K562 (cell line): ENCODE measurements at regions not wholly inside any gene's neighbourhood (a gene's known extent, or its start where the extent isn't known, plus 50 kb on each side); places are given as distances from the start of the nearest gene placed in this dataset.

Experiments used
- ATAC-seq: fragments of 200-7000 bp; cut with Tn5 transposase; 3 replicates; pipeline ENCODE4 v1.9.1; 2020; ENCODE audit warnings: moderate library complexity
- BruUV-seq: library from RNA; stranded (reverse); fragments of 400-500 nt; replicated peaks from 2 replicates; lab custom pipeline; 2021; lab: Mats Ljungman, UMichigan
- CTCF ChIA-PET: fragments of 300-600 bp; formaldehyde crosslinking; extraction: SDS; loops from one replicate; lab custom pipeline; 2021; ENCODE audit warnings: low intra/inter-chr PET ratio; lab: Yijun Ruan, JAX
- POLR2A ChIA-PET: fragments of 300-600, 350-650 bp; sonication (Branson Sonifier 250); formaldehyde crosslinking; extraction: SDS; loops from one replicate; lab custom pipeline; 2021; ENCODE audit warnings: antibody characterized with exemption, inconsistent platforms; lab: Yijun Ruan, JAX
- DNase-seq, 4 experiments: peaks; one replicate each; pipeline versions ENCODE4 v3.0.0 to v3.0.0-alpha.2; 2011 to 2018; ENCODE audit warnings: low spot score in 3 of 4, mixed read lengths in 3 of 4; ENCODE audit errors: extremely low read depth in 1 of 4
- FAIRE-seq: peaks from 2 replicates; lab custom pipeline; 2011; peaks lifted over from hg19 to GRCh38; lab: Jason Lieb, UNC
- H2AFZ ChIP-seq: 2 replicates; pipeline ENCODE4 v1.6.0; 2011; ENCODE audit warnings: low read depth, low read length, control low read depth, inconsistent platforms
- H3K27ac ChIP-seq: fragments of 200-600 bp; 3 replicates; pipeline ENCODE4 v1.8.0; 2011; ENCODE audit warnings: low read depth, mild to moderate bottlenecking, control low read depth, inconsistent platforms, low read length, moderate library complexity, mixed read lengths; ENCODE audit errors: extremely low read depth
- H3K27me3 ChIP-seq, 2 experiments: fragments of 300-600 bp in 1 of 2; 2 replicates in 1 of 2; 3 replicates in 1 of 2; pipeline versions ENCODE4 v1.6.0 to v1.8.0; 2011; ENCODE audit warnings: inconsistent platforms in 2 of 2, low read length in 2 of 2, mild to moderate bottlenecking in 1 of 2, mixed read lengths in 1 of 2, moderate library complexity in 1 of 2; ENCODE audit not compliant: control insufficient read depth in 2 of 2, insufficient read depth in 2 of 2
- H3K36me3 ChIP-seq: fragments of 300-600 bp; 3 replicates; pipeline ENCODE4 v1.8.0; 2011; ENCODE audit warnings: mild to moderate bottlenecking, low read length, inconsistent platforms; ENCODE audit not compliant: control insufficient read depth, insufficient read depth
- H3K4me1 ChIP-seq, 2 experiments: fragments of 200-600 bp in 1 of 2; replicated peaks in 1 of 2; 2 replicates in 1 of 2; 3 replicates in 1 of 2; pipeline versions ENCODE4 v1.5.1 to v1.8.0; 2011; ENCODE audit warnings: inconsistent platforms in 2 of 2, low read length in 2 of 2, mild to moderate bottlenecking in 1 of 2, mixed read lengths in 1 of 2, moderate library complexity in 1 of 2; ENCODE audit not compliant: control insufficient read depth in 2 of 2, insufficient read depth in 2 of 2
- H3K4me2 ChIP-seq: 2 replicates; pipeline ENCODE4 v1.6.1; 2011; ENCODE audit warnings: low read length, control low read depth, inconsistent platforms, mixed read lengths; ENCODE audit not compliant: insufficient read depth
- H3K4me3 ChIP-seq: fragments of 200-600 bp; sonication (generic), shearing (Covaris generic); 2 replicates; pipeline ENCODE4 v1.5.1; 2016; ENCODE audit warnings: control low read depth, inconsistent platforms
- H3K79me2 ChIP-seq: fragments of 200-600 bp; 3 replicates; pipeline ENCODE4 v1.8.0; 2011; ENCODE audit warnings: low read length, inconsistent platforms; ENCODE audit not compliant: control insufficient read depth, insufficient read depth
- H3K9ac ChIP-seq, 2 experiments: 2 replicates each; pipeline versions ENCODE4 v1.6.0 to v1.6.1; 2011; ENCODE audit warnings: low read depth in 2 of 2, low read length in 2 of 2, control low read depth in 1 of 2, inconsistent platforms in 1 of 2, mild to moderate bottlenecking in 1 of 2, mixed read lengths in 1 of 2; ENCODE audit not compliant: insufficient read depth in 1 of 2
- H3K9me1 ChIP-seq: one replicate; pipeline ENCODE4 v1.6.0; 2011; ENCODE audit warnings: inconsistent platforms, mild to moderate bottlenecking, low read length, moderate library complexity; ENCODE audit not compliant: control insufficient read depth, insufficient read depth
- H3K9me3 ChIP-seq: replicated peaks from 2 replicates; pipeline ENCODE4 v1.5.1; 2011; ENCODE audit warnings: low read depth, low read length, inconsistent platforms; ENCODE audit not compliant: control insufficient read depth, insufficient read depth
- H4K20me1 ChIP-seq: replicated peaks from 2 replicates; pipeline ENCODE4 v1.6.1; 2011; ENCODE audit warnings: low read length, inconsistent platforms, mixed read lengths; ENCODE audit not compliant: control insufficient read depth, insufficient read depth
- ELF1 ChIP-seq: fragments of 200-800 bp; sonication (Bioruptor generic); IDR thresholded peaks from 2 replicates; pipeline ENCODE4 v1.6.1; 2016; ENCODE audit warnings: missing genetic modification characterization, missing compliant biosample characterization
- ELF4 ChIP-seq: fragments of 450-650 bp; formaldehyde crosslinking; IDR thresholded peaks from 2 replicates; pipeline ENCODE4 v1.4.0; 2022; ENCODE audit warnings: missing genetic modification characterization
- KLF13 ChIP-seq: fragments of 450-650 bp; IDR thresholded peaks from 2 replicates; pipeline ENCODE4 v1.6.1; 2016; ENCODE audit warnings: missing genetic modification characterization, low read depth, mild to moderate bottlenecking, missing compliant biosample characterization, moderate library complexity, borderline replicate concordance
- MIER1 ChIP-seq: fragments of 450-650 bp; IDR thresholded peaks from 2 replicates; pipeline ENCODE4 v1.6.1; 2016; ENCODE audit warnings: antibody characterized with exemption, mild to moderate bottlenecking, low read depth
- POLR2AphosphoS5 ChIP-seq: IDR thresholded peaks from 2 replicates; pipeline ENCODE4 v1.6.1; 2011; ENCODE audit warnings: mild to moderate bottlenecking, low read depth, low read length, moderate library complexity; ENCODE audit not compliant: control insufficient read depth, insufficient read depth
- PRMT5 ChIP-seq: sonication (generic); formaldehyde crosslinking; IDR thresholded peaks from 2 replicates; pipeline ENCODE4 v1.5.0; 2020; ENCODE audit warnings: missing genetic modification reagents
- RBBP5 ChIP-seq: fragments of 200-600 bp; sonication (generic); IDR thresholded peaks from 2 replicates; pipeline ENCODE4 v1.6.1; 2012; ENCODE audit warnings: borderline replicate concordance, mild to moderate bottlenecking, low read length, control low read depth, inconsistent platforms; ENCODE audit not compliant: insufficient read depth, poor library complexity, severe bottlenecking
- ZBTB7A ChIP-seq: IDR thresholded peaks from 2 replicates; pipeline ENCODE4 v1.6.1; 2011; ENCODE audit warnings: low read depth, mild to moderate bottlenecking, low read length, moderate library complexity, borderline replicate concordance; ENCODE audit not compliant: control insufficient read depth
- ZNF324 ChIP-seq: fragments of 250-450 bp; sonication (Bioruptor Pico); IDR thresholded peaks from 2 replicates; pipeline ENCODE4 v1.4.0; 2020; ENCODE audit warnings: mild to moderate bottlenecking
- ZNF764 ChIP-seq: fragments of 250-450 bp; sonication (Bioruptor Pico); IDR thresholded peaks from 2 replicates; pipeline ENCODE4 v1.4.0; 2020; ENCODE audit warnings: low read depth, mild to moderate bottlenecking, moderate library complexity
- ZSCAN32 ChIP-seq: fragments of 450-650 bp; formaldehyde crosslinking; IDR thresholded peaks from 2 replicates; pipeline ENCODE4 v1.4.0; 2020; ENCODE audit warnings: mild to moderate bottlenecking, moderate library complexity
- in situ Hi-C: fragments of 300-500 bp; cut with MboI; formaldehyde crosslinking; loops from 4 replicates; pipeline ENCODE4 v1.15.0; 2018; ENCODE audit warnings: inconsistent platforms, mixed read lengths
- intact Hi-C: fragments of 100-400 bp; cut with micrococcal nuclease; formaldehyde crosslinking; loops from 2 replicates; pipeline ENCODE4 v1.14.2; 2022
- TF ChIP-seq, protein P1 (sequence below): sonication (generic); formaldehyde crosslinking; IDR thresholded peaks from 2 replicates; pipeline ENCODE4 v1.8.1; 2022; ENCODE audit warnings: missing genetic modification reagents
- TF ChIP-seq, protein P2 (sequence below): sonication (generic); formaldehyde crosslinking; IDR thresholded peaks from 2 replicates; pipeline ENCODE4 v1.8.0; 2022; ENCODE audit warnings: missing genetic modification reagents, mild to moderate bottlenecking, moderate library complexity, borderline replicate concordance
- TF ChIP-seq, protein P3 (sequence below): fragments of 450-650 bp; IDR thresholded peaks from 2 replicates; pipeline ENCODE4 v1.6.1; 2016

DNA sequence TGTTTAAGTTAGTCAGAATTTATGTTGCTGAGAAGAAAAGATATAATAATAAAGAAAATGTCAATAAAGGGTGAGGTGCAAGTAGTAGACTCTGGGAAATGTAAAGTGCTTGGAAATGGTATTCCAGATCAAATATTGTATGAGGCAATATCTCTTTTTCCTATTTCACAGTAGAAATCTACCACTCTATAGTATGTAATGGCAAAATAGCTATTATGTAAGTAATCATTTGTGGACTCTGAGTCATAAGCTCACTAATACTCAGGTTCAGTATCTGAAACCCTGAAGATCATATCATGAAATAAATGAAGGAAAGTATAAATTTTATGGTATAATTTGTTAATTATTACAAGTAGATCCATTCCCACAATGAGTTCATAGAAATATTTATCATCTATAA is 322.1 kb downstream of the PYDC2 start:
- TF ChIP-seq, protein P1, sequence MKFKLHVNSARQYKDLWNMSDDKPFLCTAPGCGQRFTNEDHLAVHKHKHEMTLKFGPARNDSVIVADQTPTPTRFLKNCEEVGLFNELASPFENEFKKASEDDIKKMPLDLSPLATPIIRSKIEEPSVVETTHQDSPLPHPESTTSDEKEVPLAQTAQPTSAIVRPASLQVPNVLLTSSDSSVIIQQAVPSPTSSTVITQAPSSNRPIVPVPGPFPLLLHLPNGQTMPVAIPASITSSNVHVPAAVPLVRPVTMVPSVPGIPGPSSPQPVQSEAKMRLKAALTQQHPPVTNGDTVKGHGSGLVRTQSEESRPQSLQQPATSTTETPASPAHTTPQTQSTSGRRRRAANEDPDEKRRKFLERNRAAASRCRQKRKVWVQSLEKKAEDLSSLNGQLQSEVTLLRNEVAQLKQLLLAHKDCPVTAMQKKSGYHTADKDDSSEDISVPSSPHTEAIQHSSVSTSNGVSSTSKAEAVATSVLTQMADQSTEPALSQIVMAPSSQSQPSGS (CRISPR knock-in tag): no peak
- TF ChIP-seq ZBTB7A: no peak
- TF ChIP-seq, protein P2, sequence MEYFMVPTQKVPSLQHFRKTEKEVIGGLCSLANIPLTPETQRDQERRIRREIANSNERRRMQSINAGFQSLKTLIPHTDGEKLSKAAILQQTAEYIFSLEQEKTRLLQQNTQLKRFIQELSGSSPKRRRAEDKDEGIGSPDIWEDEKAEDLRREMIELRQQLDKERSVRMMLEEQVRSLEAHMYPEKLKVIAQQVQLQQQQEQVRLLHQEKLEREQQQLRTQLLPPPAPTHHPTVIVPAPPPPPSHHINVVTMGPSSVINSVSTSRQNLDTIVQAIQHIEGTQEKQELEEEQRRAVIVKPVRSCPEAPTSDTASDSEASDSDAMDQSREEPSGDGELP (CRISPR knock-in tag): no peak
- no peak for TF ChIP-seq ELF1 (tag)
- no peak for TF ChIP-seq POLR2AphosphoS5
- TF ChIP-seq ZSCAN32 (CRISPR knock-in tag): no peak
- TF ChIP-seq RBBP5: no peak
- TF ChIP-seq, protein P3, sequence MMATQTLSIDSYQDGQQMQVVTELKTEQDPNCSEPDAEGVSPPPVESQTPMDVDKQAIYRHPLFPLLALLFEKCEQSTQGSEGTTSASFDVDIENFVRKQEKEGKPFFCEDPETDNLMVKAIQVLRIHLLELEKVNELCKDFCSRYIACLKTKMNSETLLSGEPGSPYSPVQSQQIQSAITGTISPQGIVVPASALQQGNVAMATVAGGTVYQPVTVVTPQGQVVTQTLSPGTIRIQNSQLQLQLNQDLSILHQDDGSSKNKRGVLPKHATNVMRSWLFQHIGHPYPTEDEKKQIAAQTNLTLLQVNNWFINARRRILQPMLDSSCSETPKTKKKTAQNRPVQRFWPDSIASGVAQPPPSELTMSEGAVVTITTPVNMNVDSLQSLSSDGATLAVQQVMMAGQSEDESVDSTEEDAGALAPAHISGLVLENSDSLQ: no peak
- no peak for TF ChIP-seq MIER1
- TF ChIP-seq ELF4 (CRISPR knock-in tag): no peak
- no peak for TF ChIP-seq ZNF764 (CRISPR knock-in tag)
- TF ChIP-seq PRMT5 (CRISPR knock-in tag): no peak
- no peak for TF ChIP-seq KLF13 (tag)
- no peak for TF ChIP-seq ZNF324 (CRISPR knock-in tag)
- no peaks in the 10 kb centered on the region for H3K36me3 ChIP-seq
- no peak for DNase-seq
- H3K27ac ChIP-seq: no peak overlapping the region
- H3K27me3 ChIP-seq: no peaks in the 10 kb centered on the region
- no peaks in the 10 kb centered on the region for H3K79me2 ChIP-seq
- ChIA-PET CTCF (no interaction called here), POLR2A (no interaction called here)
- no peak overlapping the region for H3K9ac ChIP-seq
- BruUV-seq: no TSS peak
- H4K20me1 ChIP-seq: no peaks in the 10 kb centered on the region
- no peak overlapping the region for H3K4me3 ChIP-seq
- no peak overlapping the region for H3K4me2 ChIP-seq
- H3K9me3 ChIP-seq: no peaks in the 10 kb centered on the region
- H3K4me1 ChIP-seq: no peaks in the 10 kb centered on the region
- H2AFZ ChIP-seq: no peak overlapping the region
- in situ Hi-C loops: no loop called here
- no peaks in the 10 kb centered on the region for H3K9me1 ChIP-seq
- ATAC-seq: no peak
- FAIRE-seq: no peak
- intact Hi-C loops: no loop called here
